VCaP (cell line): ENCODE measurements at regions not wholly inside any gene's neighbourhood (a gene's known extent, or its start where the extent isn't known, plus 50 kb on each side); places are given as distances from the start of the nearest gene placed in this dataset.

ENCODE experiments used
- H3K27ac ChIP-seq: fragments of 450-650 bp; 2 replicates; pipeline ENCODE4 v1.5.1; 2017
- CTCF ChIP-seq: fragments of 450-650 bp; conservative IDR thresholded peaks from 2 replicates; pipeline ENCODE4 v1.5.1; 2017; ENCODE audit warnings: mild to moderate bottlenecking, moderate library complexity

GRCh38 chr4:53920116-53920515 is 144.3 kb downstream of the CHIC2 start:
- no peak for TF ChIP-seq CTCF
- no peak overlapping the region for H3K27ac ChIP-seq

GRCh38 chr4:53919535-53919934 is 144.9 kb downstream of the CHIC2 start:
- TF ChIP-seq CTCF: no peak

GRCh38 chr4:53917729-53918128 is 146.7 kb downstream of the CHIC2 start:
- no peak for TF ChIP-seq CTCF
- H3K27ac ChIP-seq: no peak overlapping the region

More at GRCh38 chr4:53919535-53919934, 144.9 kb downstream of the CHIC2 start:
- H3K27ac ChIP-seq: no peak overlapping the region

DNA sequence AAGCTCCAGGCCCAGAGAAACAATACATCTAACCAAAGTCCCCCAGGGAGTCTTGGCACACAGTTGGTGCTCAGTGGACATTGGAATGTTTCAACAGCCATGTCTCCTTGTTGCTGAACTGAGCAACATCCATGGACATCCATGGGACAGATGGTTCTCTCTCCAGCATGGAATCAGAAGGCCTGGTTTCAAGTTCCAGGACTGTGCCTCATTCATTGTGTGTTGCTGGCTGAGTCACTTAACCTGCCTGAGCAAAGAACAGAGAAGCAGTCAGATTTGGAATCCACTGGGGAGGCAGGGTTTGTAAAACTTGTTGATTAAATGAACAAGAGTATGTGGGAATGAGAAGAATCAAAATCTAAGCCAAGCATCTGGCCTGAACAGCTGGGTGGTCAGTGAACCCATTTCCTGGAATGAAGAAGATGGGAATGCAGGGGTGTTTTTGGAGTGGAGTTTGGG is 147.9 kb downstream of the CHIC2 start:
- no peak for TF ChIP-seq CTCF
- H3K27ac ChIP-seq: no peak overlapping the region

DNA sequence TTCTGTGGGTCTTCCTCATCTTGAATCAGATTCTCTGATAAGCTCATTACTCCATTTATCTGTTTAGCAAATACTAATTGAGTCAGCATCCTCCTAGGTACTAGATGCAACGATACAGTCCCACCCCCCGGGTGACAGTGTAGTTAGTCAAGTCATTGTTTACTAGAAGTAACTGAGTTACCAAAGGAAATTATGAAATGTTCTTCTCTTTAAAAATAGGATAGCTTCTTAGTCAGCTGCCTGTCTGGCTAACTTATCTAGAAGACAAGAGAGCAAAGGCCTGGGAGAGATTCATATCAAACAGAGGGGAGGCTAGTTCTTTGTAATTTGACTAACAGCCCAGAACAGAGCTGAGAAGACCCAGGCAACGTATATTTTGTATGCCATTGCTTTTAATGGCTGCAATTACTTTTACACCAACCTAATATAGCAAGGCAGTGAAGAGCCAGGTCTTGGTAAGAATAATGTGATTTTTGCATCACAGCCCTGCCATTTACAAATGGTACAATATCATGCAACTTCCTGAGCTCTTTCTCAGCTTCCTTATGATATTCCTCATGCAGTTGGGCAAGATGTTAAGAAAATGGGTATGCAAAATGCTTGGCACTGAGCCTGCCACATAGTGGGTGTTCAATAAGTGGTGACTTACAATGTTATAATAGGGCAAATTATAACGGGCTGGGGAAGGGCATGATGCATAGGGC is 149.9 kb downstream of the CHIC2 start:
- no peak for TF ChIP-seq CTCF
- H3K27ac ChIP-seq: no peak overlapping the region

DNA sequence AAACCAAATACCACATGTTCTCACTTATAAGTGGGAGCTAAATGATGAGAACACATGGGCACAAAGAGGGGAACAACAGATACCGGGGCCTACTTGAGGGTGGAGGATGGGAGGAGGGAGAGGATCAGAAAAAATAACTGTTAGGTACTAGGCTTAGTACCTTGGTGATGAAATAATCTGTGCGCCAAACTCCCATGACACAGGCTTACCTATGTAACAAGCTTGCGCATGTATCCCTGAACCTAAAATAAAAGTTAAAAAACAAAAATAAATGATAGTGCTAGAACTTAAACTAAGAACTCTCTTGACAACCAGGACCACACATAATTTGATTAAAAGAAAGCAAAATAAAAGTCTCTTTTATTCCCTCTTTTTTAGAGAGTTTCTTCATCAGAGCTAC is 150.6 kb downstream of the CHIC2 start:
- no peak for TF ChIP-seq CTCF
- no peak overlapping the region for H3K27ac ChIP-seq

- H3K27ac ChIP-seq: no peak overlapping the region
- TF ChIP-seq CTCF: no peak
Observed at GRCh38 chr4:53912766-53913497, 151.5 kb downstream of the CHIC2 start.
